Common myeloid progenitor, CD34-positive (primary cell): ENCODE measurements at regions not wholly inside any gene's neighbourhood (a gene's known extent, or its start where the extent isn't known, plus 50 kb on each side); places are given as distances from the start of the nearest gene placed in this dataset.
A peak's percentile ranks its signal among the peaks of the same experiment; 100 is the strongest.

Source experiments
- CTCF ChIA-PET: fragments of 350-600 bp; sonication (Branson Sonifier 250); formaldehyde crosslinking; loops from one replicate; lab custom pipeline; 2021; ENCODE audit warnings: antibody characterized with exemption; lab: Charles Lee
- POLR2A ChIA-PET: fragments of 350-600 bp; sonication (Branson Sonifier 250); formaldehyde crosslinking; loops from one replicate; lab custom pipeline; 2021; ENCODE audit warnings: antibody characterized with exemption; lab: Charles Lee
- DNase-seq, 3 donors: peaks; one replicate each; pipeline versions ENCODE4 v3.0.0 to v3.0.0-alpha.2; 2013
- H3K27ac ChIP-seq, 2 experiments: 1 replicate in 1 of 2; 2 replicates in 1 of 2; pipeline ENCODE4 v1.7.0; 2013; ENCODE audit warnings: inconsistent platforms in 2 of 2, low read length in 2 of 2, mild to moderate bottlenecking in 2 of 2, low read depth in 1 of 2, moderate library complexity in 1 of 2; ENCODE audit not compliant: severe bottlenecking in 2 of 2, insufficient read depth in 1 of 2, poor library complexity in 1 of 2
- H3K27me3 ChIP-seq, 5 experiments: replicated peaks in 2 of 5; 1 replicate in 3 of 5; 2 replicates in 2 of 5; pipeline versions ENCODE4 v1.6.1 to v1.7.0; 2013; ENCODE audit warnings: low read length in 4 of 5, mild to moderate bottlenecking in 2 of 5, moderate library complexity in 2 of 5, inconsistent platforms in 1 of 5; ENCODE audit not compliant: insufficient read depth in 5 of 5, control insufficient read depth in 4 of 5
- H3K36me3 ChIP-seq, 4 experiments: 1 replicate in 2 of 4; 2 replicates in 2 of 4; pipeline versions ENCODE4 v1.6.1 to v1.7.0; 2013; ENCODE audit warnings: low read length in 3 of 4, control low read depth in 1 of 4, mild to moderate bottlenecking in 1 of 4; ENCODE audit not compliant: control insufficient read depth in 4 of 4, insufficient read depth in 4 of 4
- H3K4me1 ChIP-seq, 4 experiments: 1 replicate in 3 of 4; 2 replicates in 1 of 4; pipeline versions ENCODE4 v1.6.1 to v1.7.1; 2013; ENCODE audit warnings: low read length in 3 of 4, mild to moderate bottlenecking in 3 of 4, control low read depth in 1 of 4, inconsistent platforms in 1 of 4, moderate library complexity in 1 of 4; ENCODE audit not compliant: control insufficient read depth in 4 of 4, insufficient read depth in 4 of 4; ENCODE audit errors: control extremely low read depth in 1 of 4
- H3K4me3 ChIP-seq, 7 experiments: 1 replicate in 4 of 7; 2 replicates in 3 of 7; pipeline versions ENCODE4 v1.5.1 to v1.7.0; 2013; ENCODE audit warnings: mild to moderate bottlenecking in 7 of 7, low read length in 6 of 7, moderate library complexity in 6 of 7, inconsistent platforms in 2 of 7, low read depth in 2 of 7, control low read depth in 1 of 7; ENCODE audit not compliant: insufficient read depth in 4 of 7, control insufficient read depth in 1 of 7; ENCODE audit errors: extremely low read depth in 1 of 7
- H3K9me3 ChIP-seq, 5 experiments: 1 replicate in 4 of 5; 2 replicates in 1 of 5; pipeline versions ENCODE4 v1.6.1 to v1.7.1; 2013; ENCODE audit warnings: low read length in 4 of 5, mild to moderate bottlenecking in 2 of 5, inconsistent platforms in 1 of 5, low read depth in 1 of 5, moderate library complexity in 1 of 5; ENCODE audit not compliant: control insufficient read depth in 4 of 5, insufficient read depth in 2 of 5; ENCODE audit errors: control extremely low read depth in 1 of 5
- WGBS: methylation state at CpG from one replicate; pipeline ENCODE4 v1.1.5; 2013; ENCODE audit not compliant: insufficient coverage; 5-methylcytosine and 5-hydroxymethylcytosine counted together

- H3K27ac ChIP-seq: no peak overlapping the region
- H3K4me1 ChIP-seq: no peaks in the 10 kb centered on the region
- no peak overlapping the region for H3K4me3 ChIP-seq
- ChIA-PET CTCF (no interaction called here), POLR2A (no interaction called here)
- no peaks in the 10 kb centered on the region for H3K36me3 ChIP-seq
- no peak for DNase-seq
- no peaks in the 10 kb centered on the region for H3K9me3 ChIP-seq
- H3K27me3 ChIP-seq: peaks cover 0 to 1% (median 0%) of the 10 kb centered on the region in 5 experiments
Observed at GRCh38 chr5:125826214-125826613, 597.0 kb upstream of the GRAMD2B start.

- Histone ChIP-seq H3K27ac (no peak overlapping the region), H3K4me3 (no peak overlapping the region), H3K9me3 (no peaks in the 10 kb centered on the region), H3K27me3 (no peaks in the 10 kb centered on the region), H3K36me3 (no peaks in the 10 kb centered on the region), H3K4me1 (no peaks in the 10 kb centered on the region)
- POLR2A ChIA-PET: no interaction called here
- CTCF ChIA-PET: no interaction called here
- DNase-seq: no peak
- 84% methylated on average over 4 of the region's 4 CpGs for WGBS
Observed at GRCh38 chr5:125829349-125829748, 593.9 kb upstream of the GRAMD2B start.

GRCh38 chr5:125833398-125833797 lies 589.8 kb upstream of the GRAMD2B start:
- ChIA-PET CTCF (no interaction called here), POLR2A (no interaction called here)
- H3K4me1 ChIP-seq: peaks cover 0 to 2% (median 0%) of the 10 kb centered on the region in 4 experiments
- no peaks in the 10 kb centered on the region for H3K27me3 ChIP-seq
- peaks cover 0 to 2% (median 0%) of the 10 kb centered on the region in 5 experiments for H3K9me3 ChIP-seq
- no peak for DNase-seq
- H3K36me3 ChIP-seq: no peaks in the 10 kb centered on the region
- no peak overlapping the region for H3K4me3 ChIP-seq
- WGBS: no CpG with 5 or more reads among the region's 2 CpGs
- no peak overlapping the region for H3K27ac ChIP-seq

- DNase-seq: no peak
- no peak overlapping the region for H3K27ac ChIP-seq
- 90% methylated on average over 8 of the region's 10 CpGs for WGBS
- ChIA-PET CTCF (no interaction called here), POLR2A (no interaction called here)
- H3K4me1 ChIP-seq: peaks cover 0 to 2% (median 0%) of the 10 kb centered on the region in 4 experiments
- peaks cover 0 to 2% (median 0%) of the 10 kb centered on the region in 5 experiments for H3K9me3 ChIP-seq
- no peak overlapping the region for H3K4me3 ChIP-seq
- H3K27me3 ChIP-seq: no peaks in the 10 kb centered on the region
- H3K36me3 ChIP-seq: no peaks in the 10 kb centered on the region
Observed at GRCh38 chr5:125834438-125835115, 588.6 kb upstream of the GRAMD2B start.

GRCh38 chr5:125835293-125836172 lies 587.7 kb upstream of the GRAMD2B start:
- 0% methylated on average over 3 of the region's 11 CpGs for WGBS
- H3K9me3 ChIP-seq: peaks cover 0 to 2% (median 0%) of the 10 kb centered on the region in 5 experiments
- H3K36me3 ChIP-seq: no peaks in the 10 kb centered on the region
- POLR2A ChIA-PET: no interaction called here
- CTCF ChIA-PET: no interaction called here
- H3K27me3 ChIP-seq: no peaks in the 10 kb centered on the region
- no peak overlapping the region for H3K27ac ChIP-seq
- no peak overlapping the region for H3K4me3 ChIP-seq
- DNase-seq: peak; percentile 13 to 53 (median 49)
- H3K4me1 ChIP-seq: peaks cover 0 to 2% (median 0%) of the 10 kb centered on the region in 4 experiments

- no peaks in the 10 kb centered on the region for H3K36me3 ChIP-seq
- no peak overlapping the region for H3K4me3 ChIP-seq
- no peak overlapping the region for H3K27ac ChIP-seq
- H3K4me1 ChIP-seq: peaks cover 0 to 2% (median 0%) of the 10 kb centered on the region in 4 experiments
- WGBS: no CpG with 5 or more reads among the region's 2 CpGs
- no peak for DNase-seq
- ChIA-PET POLR2A (no interaction called here), CTCF (no interaction called here)
- H3K9me3 ChIP-seq: peaks cover 0 to 2% (median 0%) of the 10 kb centered on the region in 5 experiments
- no peaks in the 10 kb centered on the region for H3K27me3 ChIP-seq
Observed at GRCh38 chr5:125836256-125836655, 587.0 kb upstream of the GRAMD2B start.

GRCh38 chr5:125837866-125838265 lies 585.3 kb upstream of the GRAMD2B start:
- H3K9me3 ChIP-seq: peaks cover 0 to 2% (median 0%) of the 10 kb centered on the region in 5 experiments
- H3K4me1 ChIP-seq: peaks cover 0 to 2% (median 0%) of the 10 kb centered on the region in 4 experiments
- H3K4me3 ChIP-seq: no peak overlapping the region
- ChIA-PET POLR2A (no interaction called here), CTCF (no interaction called here)
- no peak overlapping the region for H3K27ac ChIP-seq
- H3K36me3 ChIP-seq: no peaks in the 10 kb centered on the region
- WGBS: 100% methylated on average over 1 of the region's 3 CpGs
- H3K27me3 ChIP-seq: no peaks in the 10 kb centered on the region
- no peak for DNase-seq
